NCI-H1694 treated with DMSO at 0.1 percent for 48 hours (cell line): ENCODE measurements at regions not wholly inside any gene's neighbourhood (a gene's known extent, or its start where the extent isn't known, plus 50 kb on each side); places are given as distances from the start of the nearest gene placed in this dataset.

Source experiments
- DNase-seq: peaks from one replicate; lab custom pipeline; 2025; lab: John Stamatoyannopoulos, UW

GRCh38 chr7:156100086-156100485, 287.8 kb upstream of the SHH start:
- DNase-seq, result no peak

- DNase-seq, result no peak
Measured at GRCh38 chr7:156099085-156099484, 286.8 kb upstream of the SHH start.

GRCh38 chr7:156096771-156097538, 284.7 kb upstream of the SHH start:
- DNase-seq, result no peak

- no peak for DNase-seq
Measured at GRCh38 chr7:156095908-156096539, 283.8 kb upstream of the SHH start.

- DNase-seq, result no peak
Measured at GRCh38 chr7:156094350-156095146, 282.3 kb upstream of the SHH start.

- DNase-seq, result no peak
Measured at GRCh38 chr7:156092307-156092706, 280.0 kb upstream of the SHH start.

- no peak for DNase-seq
Measured at GRCh38 chr7:156091519-156092080, 279.3 kb upstream of the SHH start.

- no peak for DNase-seq
Measured at GRCh38 chr7:156090988-156091387, 278.7 kb upstream of the SHH start.

GRCh38 chr7:156089222-156089621, 277.0 kb upstream of the SHH start:
- no peak for DNase-seq

GRCh38 chr7:156088115-156088514, 275.9 kb upstream of the SHH start:
- DNase-seq, result no peak

- no peak for DNase-seq
Measured at GRCh38 chr7:156082048-156083040, 270.1 kb upstream of the SHH start.

GRCh38 chr7:156080596-156080995, 268.3 kb upstream of the SHH start:
- no peak for DNase-seq

- no peak for DNase-seq
Measured at GRCh38 chr7:156080046-156080445, 267.8 kb upstream of the SHH start.

- no peak for DNase-seq
Measured at GRCh38 chr7:156079156-156079555, 266.9 kb upstream of the SHH start.

GRCh38 chr7:156074982-156075615, 262.8 kb upstream of the SHH start:
- DNase-seq, result no peak

GRCh38 chr7:156074084-156074483, 261.8 kb upstream of the SHH start:
- no peak for DNase-seq

- no peak for DNase-seq
Measured at GRCh38 chr7:156073366-156074052, 261.2 kb upstream of the SHH start.

GRCh38 chr7:156071612-156072011, 259.3 kb upstream of the SHH start:
- no peak for DNase-seq

- no peak for DNase-seq
Measured at GRCh38 chr7:156069891-156070290, 257.6 kb upstream of the SHH start.

GRCh38 chr7:156067156-156067555, 254.9 kb upstream of the SHH start:
- DNase-seq, result no peak
